NB4 (cell line): ENCODE measurements at regions not wholly inside any gene's neighbourhood (a gene's known extent, or its start where the extent isn't known, plus 50 kb on each side); places are given as distances from the start of the nearest gene placed in this dataset.

Experiments used
- POLR2A ChIP-seq: IDR thresholded peaks from 2 replicates; pipeline ENCODE4 v1.6.1; 2011; ENCODE audit warnings: mild to moderate bottlenecking; ENCODE audit not compliant: insufficient read length; ENCODE audit errors: extremely low read depth
- TF ChIP-seq, protein P1 (sequence below): IDR thresholded peaks from one replicate; pipeline ENCODE4 v1.5.1; 2012; ENCODE audit warnings: low read depth, low read length
- TF ChIP-seq, protein P2 (sequence below): IDR thresholded peaks from 2 replicates; pipeline ENCODE4 v1.6.1; 2011; ENCODE audit warnings: low read depth, low read length

DNA sequence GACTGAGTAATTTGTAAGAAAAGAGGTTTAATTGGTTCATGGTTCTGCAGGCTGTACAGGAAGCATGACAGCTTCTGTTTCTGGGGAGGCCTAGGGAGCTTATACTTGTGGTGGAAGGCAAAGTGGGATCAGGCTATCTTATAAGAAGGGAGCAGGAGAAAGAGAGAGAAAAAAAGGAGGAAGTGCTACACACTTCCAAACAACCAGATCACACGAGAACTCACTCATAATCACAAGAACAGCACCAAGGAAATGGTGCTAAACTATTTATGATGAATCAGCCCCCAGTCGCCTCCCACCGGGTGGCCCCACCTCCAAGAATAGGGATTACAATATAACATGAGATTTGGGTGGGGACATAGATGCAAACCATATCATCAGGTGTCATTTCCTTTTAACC, 89.1 kb upstream of the KCNMA1 start:
- TF ChIP-seq, protein P1, sequence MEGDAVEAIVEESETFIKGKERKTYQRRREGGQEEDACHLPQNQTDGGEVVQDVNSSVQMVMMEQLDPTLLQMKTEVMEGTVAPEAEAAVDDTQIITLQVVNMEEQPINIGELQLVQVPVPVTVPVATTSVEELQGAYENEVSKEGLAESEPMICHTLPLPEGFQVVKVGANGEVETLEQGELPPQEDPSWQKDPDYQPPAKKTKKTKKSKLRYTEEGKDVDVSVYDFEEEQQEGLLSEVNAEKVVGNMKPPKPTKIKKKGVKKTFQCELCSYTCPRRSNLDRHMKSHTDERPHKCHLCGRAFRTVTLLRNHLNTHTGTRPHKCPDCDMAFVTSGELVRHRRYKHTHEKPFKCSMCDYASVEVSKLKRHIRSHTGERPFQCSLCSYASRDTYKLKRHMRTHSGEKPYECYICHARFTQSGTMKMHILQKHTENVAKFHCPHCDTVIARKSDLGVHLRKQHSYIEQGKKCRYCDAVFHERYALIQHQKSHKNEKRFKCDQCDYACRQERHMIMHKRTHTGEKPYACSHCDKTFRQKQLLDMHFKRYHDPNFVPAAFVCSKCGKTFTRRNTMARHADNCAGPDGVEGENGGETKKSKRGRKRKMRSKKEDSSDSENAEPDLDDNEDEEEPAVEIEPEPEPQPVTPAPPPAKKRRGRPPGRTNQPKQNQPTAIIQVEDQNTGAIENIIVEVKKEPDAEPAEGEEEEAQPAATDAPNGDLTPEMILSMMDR, result no peak
- no peak for TF ChIP-seq POLR2A
- TF ChIP-seq, protein P2, sequence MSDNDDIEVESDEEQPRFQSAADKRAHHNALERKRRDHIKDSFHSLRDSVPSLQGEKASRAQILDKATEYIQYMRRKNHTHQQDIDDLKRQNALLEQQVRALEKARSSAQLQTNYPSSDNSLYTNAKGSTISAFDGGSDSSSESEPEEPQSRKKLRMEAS, result no peak
